GM12878 (cell line): ENCODE measurements at regions not wholly inside any gene's neighbourhood (a gene's known extent, or its start where the extent isn't known, plus 50 kb on each side); places are given as distances from the start of the nearest gene placed in this dataset.

Source experiments
- ATAC-seq: fragments of 200-7000 bp; cut with Tn5 transposase; 3 replicates; pipeline ENCODE4 v1.9.1; 2020; ENCODE audit warnings: mild to moderate bottlenecking, moderate library complexity
- BruUV-seq: library from RNA; stranded (reverse); fragments of 400-500 nt; replicated peaks from 2 replicates; lab custom pipeline; 2021; lab: Mats Ljungman, UMichigan
- CTCF ChIA-PET: fragments of 300-600 bp; sonication (Branson Sonifier 250); formaldehyde crosslinking; extraction: SDS; loops from one replicate; lab custom pipeline; 2021; ENCODE audit warnings: inconsistent platforms; lab: Yijun Ruan, JAX
- POLR2A ChIA-PET: fragments of 350-600 bp; formaldehyde crosslinking; extraction: SDS; loops from one replicate; lab custom pipeline; 2021; ENCODE audit warnings: inconsistent platforms; lab: Charles Lee
- RAD21 ChIA-PET: fragments of 300-600 bp; sonication (Branson Sonifier 250); formaldehyde crosslinking; loops from one replicate; lab custom pipeline; 2023; ENCODE audit warnings: antibody characterized with exemption; ENCODE audit not compliant: unreplicated experiment; lab: Charles Lee
- SMC1A ChIA-PET: fragments of 300-600 bp; sonication (Branson Sonifier 250); formaldehyde crosslinking; loops from one replicate; lab custom pipeline; 2023; ENCODE audit not compliant: unreplicated experiment, uncharacterized antibody; lab: Charles Lee
- DNase-seq: peaks from one replicate; pipeline ENCODE4 v3.0.0-alpha.2; 2011; ENCODE audit warnings: low read depth, low spot score
- FAIRE-seq: peaks from 3 replicates; lab custom pipeline; 2011; peaks lifted over from hg19 to GRCh38; lab: Jason Lieb, UNC
- H2AFZ ChIP-seq: 2 replicates; pipeline ENCODE4 v1.6.0; 2011; ENCODE audit warnings: low read depth, low read length, control low read depth; ENCODE audit not compliant: control insufficient read depth
- H3K27ac ChIP-seq: 2 replicates; pipeline ENCODE4 v1.5.1; 2011; ENCODE audit warnings: control low read depth; ENCODE audit not compliant: control insufficient read depth, insufficient read depth
- H3K27me3 ChIP-seq, 2 experiments: replicated peaks in 1 of 2; 2 replicates each; pipeline versions ENCODE4 v1.6.0 to v1.6.1; 2011; ENCODE audit warnings: low read length in 1 of 2; ENCODE audit not compliant: control insufficient read depth in 2 of 2, insufficient read depth in 2 of 2
- H3K36me3 ChIP-seq, 2 experiments: 2 replicates each; pipeline ENCODE4 v1.5.1; 2011; ENCODE audit warnings: low read length in 1 of 2; ENCODE audit not compliant: control insufficient read depth in 2 of 2, insufficient read depth in 2 of 2
- H3K4me1 ChIP-seq: 2 replicates; pipeline ENCODE4 v1.6.1; 2011; ENCODE audit warnings: mild to moderate bottlenecking, low read length, moderate library complexity, mixed read lengths; ENCODE audit not compliant: control insufficient read depth, insufficient read depth
- H3K4me2 ChIP-seq: 2 replicates; pipeline ENCODE4 v1.6.0; 2011; ENCODE audit warnings: control low read depth; ENCODE audit not compliant: control insufficient read depth, insufficient read depth
- H3K4me3 ChIP-seq: fragments of 200-600 bp; sonication (generic); 2 replicates; pipeline ENCODE4 v1.5.1; 2016
- H3K79me2 ChIP-seq: 2 replicates; pipeline ENCODE4 v1.6.0; 2011; ENCODE audit warnings: low read length; ENCODE audit not compliant: control insufficient read depth, insufficient read depth
- H3K9ac ChIP-seq: 2 replicates; pipeline ENCODE4 v1.8.0; 2011; ENCODE audit warnings: low read length, control low read depth, mixed read lengths; ENCODE audit not compliant: control insufficient read depth, insufficient read depth
- H3K9me3 ChIP-seq: replicated peaks from 3 replicates; pipeline ENCODE4 v1.5.1; 2011; ENCODE audit warnings: mild to moderate bottlenecking, low read length; ENCODE audit not compliant: control insufficient read depth, insufficient read depth
- H4K20me1 ChIP-seq: 2 replicates; pipeline ENCODE4 v1.6.0; 2011; ENCODE audit not compliant: control insufficient read depth, insufficient read depth
- HCFC1 ChIP-seq: fragments of 150-350 bp; IDR thresholded peaks from 2 replicates; pipeline ENCODE4 v1.6.1; 2014; ENCODE audit warnings: low read length
- MYC ChIP-seq: IDR thresholded peaks from 2 replicates; pipeline ENCODE4 v1.6.1; 2011; ENCODE audit warnings: mild to moderate bottlenecking, low read length, moderate library complexity, inconsistent platforms; ENCODE audit not compliant: insufficient read depth, insufficient replicate concordance, insufficient read length, severe bottlenecking
- NFYA ChIP-seq: IDR thresholded peaks from 2 replicates; pipeline ENCODE4 v1.6.1; 2011; ENCODE audit warnings: low read depth, mild to moderate bottlenecking, low read length, improper control_type of control experiment, borderline replicate concordance
- NRF1 ChIP-seq: conservative IDR thresholded peaks from 2 replicates; pipeline ENCODE4 v1.6.1; 2011; ENCODE audit warnings: mild to moderate bottlenecking, low read depth, low read length, improper control_type of control experiment
- RAD51 ChIP-seq: fragments of 450-650 bp; IDR thresholded peaks from 2 replicates; pipeline ENCODE4 v1.6.1; 2016; ENCODE audit warnings: moderate library complexity, mild to moderate bottlenecking, inconsistent platforms
- RFX5 ChIP-seq: IDR thresholded peaks from 2 replicates; pipeline ENCODE4 v1.6.1; 2011; ENCODE audit warnings: low read depth, low read length, improper control_type of control experiment
- TCF12 ChIP-seq: IDR thresholded peaks from 2 replicates; pipeline ENCODE4 v1.6.1; 2011; ENCODE audit warnings: low read depth, mild to moderate bottlenecking, low read length
- TCF7 ChIP-seq: IDR thresholded peaks from 2 replicates; pipeline ENCODE4 v1.6.1; 2014; ENCODE audit warnings: antibody characterized with exemption, borderline replicate concordance
- YBX1 ChIP-seq: fragments of 450-650 bp; IDR thresholded peaks from 2 replicates; pipeline ENCODE4 v1.6.1; 2016; ENCODE audit warnings: antibody characterized with exemption
- ZZZ3 ChIP-seq: IDR thresholded peaks from 2 replicates; pipeline ENCODE4 v1.6.1; 2011; ENCODE audit warnings: low read depth; ENCODE audit not compliant: control insufficient read depth, insufficient read length
- WGBS: methylation state at CpG from one replicate; pipeline ENCODE4 v1.1.6; 2016; ENCODE audit warnings: low lambda C conversion rate; ENCODE audit not compliant: insufficient replicate concordance, insufficient coverage; ENCODE audit errors: missing lambda C conversion rate; 5-methylcytosine and 5-hydroxymethylcytosine counted together
- in situ Hi-C: fragments of 300-500 bp; cut with MboI; formaldehyde crosslinking; loops from 9 replicates; pipeline ENCODE4 v1.14.3; 2018; ENCODE audit warnings: mixed read lengths
- intact Hi-C: fragments of 100-400 bp; cut with micrococcal nuclease; formaldehyde crosslinking; loops from one replicate; pipeline ENCODE4 v1.14.2; 2022; ENCODE audit not compliant: unreplicated experiment
- TF ChIP-seq, protein P1 (sequence below): IDR thresholded peaks from 2 replicates; pipeline ENCODE4 v1.6.1; 2011; ENCODE audit warnings: low read depth, mild to moderate bottlenecking, low read length, moderate library complexity, borderline replicate concordance; ENCODE audit errors: extremely low read depth
- TF ChIP-seq, protein P2 (sequence below): fragments of 450-650 bp; IDR thresholded peaks from 2 replicates; pipeline ENCODE4 v1.6.1; 2017; ENCODE audit warnings: mild to moderate bottlenecking
- TF ChIP-seq, protein P3 (sequence below): IDR thresholded peaks from 2 replicates; pipeline ENCODE4 v1.6.1; 2012; ENCODE audit warnings: low read depth, low read length, improper control_type of control experiment
- TF ChIP-seq, protein P4 (sequence below): fragments of 450-650 bp; formaldehyde crosslinking; IDR thresholded peaks from 2 replicates; pipeline ENCODE4 v1.4.0; 2022; ENCODE audit warnings: mild to moderate bottlenecking, moderate library complexity

DNA sequence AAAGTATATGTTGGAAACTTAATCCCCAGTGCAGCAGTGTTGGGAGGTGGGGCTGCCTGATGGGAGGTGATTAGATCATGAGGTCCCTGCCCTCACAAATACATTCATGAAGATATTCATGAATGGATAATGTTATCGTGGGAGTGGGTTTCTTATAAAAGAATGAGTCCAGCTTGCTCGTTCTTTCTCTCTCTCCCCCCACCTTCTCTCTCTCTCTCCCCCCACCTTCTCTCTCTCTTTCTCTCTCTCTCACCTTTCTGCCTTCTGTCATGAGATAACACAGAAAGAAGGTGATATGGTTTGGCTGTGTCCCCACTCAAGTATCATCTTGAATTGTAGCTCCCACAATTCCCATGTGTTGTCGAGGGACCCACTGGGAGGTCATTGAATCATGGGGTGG lies 66.7 kb upstream of the NUP50 start:
- Histone ChIP-seq H3K4me1 (no peaks in the 10 kb centered on the region), H4K20me1 (no peaks in the 10 kb centered on the region), H3K4me2 (no peak overlapping the region), H3K9ac (no peak overlapping the region), H2AFZ (no peak overlapping the region), H3K79me2 (no peaks in the 10 kb centered on the region), H3K27me3 (no peaks in the 10 kb centered on the region; a peak in 2 of 4 replicates), H3K27ac (no peak overlapping the region), H3K9me3 (no peaks in the 10 kb centered on the region; the same call in 2 of the 3 replicates), H3K4me3 (no peak overlapping the region), H3K36me3 (no peaks in the 10 kb centered on the region)
- SMC1A ChIA-PET: interaction anchor here (1.0 to 1.5 kb wide), 3 partner anchors 69 to 280 kb away, joined by 3 to 4 read pairs (median 3); no protein-coding TSS in a partner anchor
- in situ Hi-C loops (loop anchor here (5.0 kb wide), 1 partner anchor 275 kb away; no protein-coding TSS in a partner anchor), intact Hi-C loops (loop anchor here (5.0 kb wide), 1 partner anchor 120 kb away; no protein-coding TSS in a partner anchor)
- DNase-seq (no peak), FAIRE-seq (no peak), ATAC-seq (no peak)
- CTCF ChIA-PET: interaction anchor here (1.1 kb wide), 1 partner anchor 170 kb away, joined by 3 read pairs; no protein-coding TSS in a partner anchor
- RAD21 ChIA-PET: no interaction called here
- BruUV-seq: no TSS peak
- TF ChIP-seq TCF12 (no peak), ZZZ3 (no peak), TCF7 (no peak), MYC (no peak), RFX5 (no peak), HCFC1 (no peak), NRF1 (no peak), RAD51 (no peak), YBX1 (no peak), NFYA (no peak)
- TF ChIP-seq, protein P1, sequence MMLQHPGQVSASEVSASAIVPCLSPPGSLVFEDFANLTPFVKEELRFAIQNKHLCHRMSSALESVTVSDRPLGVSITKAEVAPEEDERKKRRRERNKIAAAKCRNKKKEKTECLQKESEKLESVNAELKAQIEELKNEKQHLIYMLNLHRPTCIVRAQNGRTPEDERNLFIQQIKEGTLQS: no peak
- TF ChIP-seq, protein P2, sequence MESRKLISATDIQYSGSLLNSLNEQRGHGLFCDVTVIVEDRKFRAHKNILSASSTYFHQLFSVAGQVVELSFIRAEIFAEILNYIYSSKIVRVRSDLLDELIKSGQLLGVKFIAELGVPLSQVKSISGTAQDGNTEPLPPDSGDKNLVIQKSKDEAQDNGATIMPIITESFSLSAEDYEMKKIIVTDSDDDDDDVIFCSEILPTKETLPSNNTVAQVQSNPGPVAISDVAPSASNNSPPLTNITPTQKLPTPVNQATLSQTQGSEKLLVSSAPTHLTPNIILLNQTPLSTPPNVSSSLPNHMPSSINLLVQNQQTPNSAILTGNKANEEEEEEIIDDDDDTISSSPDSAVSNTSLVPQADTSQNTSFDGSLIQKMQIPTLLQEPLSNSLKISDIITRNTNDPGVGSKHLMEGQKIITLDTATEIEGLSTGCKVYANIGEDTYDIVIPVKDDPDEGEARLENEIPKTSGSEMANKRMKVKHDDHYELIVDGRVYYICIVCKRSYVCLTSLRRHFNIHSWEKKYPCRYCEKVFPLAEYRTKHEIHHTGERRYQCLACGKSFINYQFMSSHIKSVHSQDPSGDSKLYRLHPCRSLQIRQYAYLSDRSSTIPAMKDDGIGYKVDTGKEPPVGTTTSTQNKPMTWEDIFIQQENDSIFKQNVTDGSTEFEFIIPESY: no peak
- TF ChIP-seq, protein P3, sequence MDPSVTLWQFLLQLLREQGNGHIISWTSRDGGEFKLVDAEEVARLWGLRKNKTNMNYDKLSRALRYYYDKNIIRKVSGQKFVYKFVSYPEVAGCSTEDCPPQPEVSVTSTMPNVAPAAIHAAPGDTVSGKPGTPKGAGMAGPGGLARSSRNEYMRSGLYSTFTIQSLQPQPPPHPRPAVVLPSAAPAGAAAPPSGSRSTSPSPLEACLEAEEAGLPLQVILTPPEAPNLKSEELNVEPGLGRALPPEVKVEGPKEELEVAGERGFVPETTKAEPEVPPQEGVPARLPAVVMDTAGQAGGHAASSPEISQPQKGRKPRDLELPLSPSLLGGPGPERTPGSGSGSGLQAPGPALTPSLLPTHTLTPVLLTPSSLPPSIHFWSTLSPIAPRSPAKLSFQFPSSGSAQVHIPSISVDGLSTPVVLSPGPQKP: no peak
- TF ChIP-seq, protein P4, sequence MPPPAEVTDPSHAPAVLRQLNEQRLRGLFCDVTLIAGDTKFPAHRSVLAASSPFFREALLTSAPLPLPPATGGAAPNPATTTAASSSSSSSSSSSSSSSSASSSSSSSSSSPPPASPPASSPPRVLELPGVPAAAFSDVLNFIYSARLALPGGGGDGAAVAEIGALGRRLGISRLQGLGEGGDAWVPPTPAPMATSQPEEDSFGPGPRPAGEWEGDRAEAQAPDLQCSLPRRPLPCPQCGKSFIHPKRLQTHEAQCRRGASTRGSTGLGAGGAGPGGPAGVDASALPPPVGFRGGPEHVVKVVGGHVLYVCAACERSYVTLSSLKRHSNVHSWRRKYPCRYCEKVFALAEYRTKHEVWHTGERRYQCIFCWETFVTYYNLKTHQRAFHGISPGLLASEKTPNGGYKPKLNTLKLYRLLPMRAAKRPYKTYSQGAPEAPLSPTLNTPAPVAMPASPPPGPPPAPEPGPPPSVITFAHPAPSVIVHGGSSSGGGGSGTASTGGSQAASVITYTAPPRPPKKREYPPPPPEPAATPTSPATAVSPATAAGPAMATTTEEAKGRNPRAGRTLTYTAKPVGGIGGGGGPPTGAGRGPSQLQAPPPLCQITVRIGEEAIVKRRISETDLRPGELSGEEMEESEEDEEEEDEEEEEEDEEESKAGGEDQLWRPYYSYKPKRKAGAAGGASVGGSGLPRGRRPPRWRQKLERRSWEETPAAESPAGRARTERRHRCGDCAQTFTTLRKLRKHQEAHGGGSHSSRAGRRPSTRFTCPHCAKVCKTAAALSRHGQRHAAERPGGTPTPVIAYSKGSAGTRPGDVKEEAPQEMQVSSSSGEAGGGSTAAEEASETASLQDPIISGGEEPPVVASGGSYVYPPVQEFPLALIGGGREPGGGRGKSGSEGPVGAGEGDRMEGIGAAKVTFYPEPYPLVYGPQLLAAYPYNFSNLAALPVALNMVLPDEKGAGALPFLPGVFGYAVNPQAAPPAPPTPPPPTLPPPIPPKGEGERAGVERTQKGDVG (CRISPR knock-in tag): no peak
- POLR2A ChIA-PET: no interaction called here
- WGBS: 51% methylated on average over 3 of the region's 3 CpGs
